Left colon (tissue), 2 donors: ENCODE measurements at regions not wholly inside any gene's neighbourhood (a gene's known extent, or its start where the extent isn't known, plus 50 kb on each side); places are given as distances from the start of the nearest gene placed in this dataset.

ENCODE experiments used
- ATAC-seq: fragments of 200-7000 bp; cut with Tn5 transposase; one replicate; pipeline ENCODE4 v1.9.1; 2020; ENCODE audit warnings: mild to moderate bottlenecking, moderate library complexity
- DNase-seq, 2 donors: peaks; one replicate each; pipeline ENCODE4 v3.0.0-alpha.2; 2020
- intact Hi-C, 2 donors: fragments of 100-400 bp; cut with DNase I in 1 of 2; cut with micrococcal nuclease in 1 of 2; formaldehyde crosslinking; loops; one replicate each; pipeline versions ENCODE4 v1.11.2 to v1.14.0; 2022; cut with DNase I, micrococcal nuclease
- donor health status: DM: no; HTN: no; CAD: no.
- donor health status: DM: yes; HTN: yes; CAD: no.

- intact Hi-C loops = no loop called here
- DNase-seq (no peak), ATAC-seq (no peak)
Measured at GRCh38 chr14:83207550-83207949, 1673.9 kb upstream of the SEL1L start.

- no peak for ATAC-seq
- no peak for DNase-seq
- intact Hi-C loops = no loop called here
Measured at GRCh38 chr14:83208341-83208740, 1674.7 kb upstream of the SEL1L start.

GRCh38 chr14:83217492-83217891, 1683.8 kb upstream of the SEL1L start:
- intact Hi-C loops = no loop called here
- no peak for ATAC-seq
- peak in 1 of 2 donors; percentile 6 for DNase-seq

- ATAC-seq = no peak
- intact Hi-C loops = no loop called here
- no peak for DNase-seq
Measured at GRCh38 chr14:83247924-83248639, 1714.4 kb upstream of the SEL1L start.

GRCh38 chr14:83251402-83251801, 1717.7 kb upstream of the SEL1L start:
- no peak for ATAC-seq
- intact Hi-C loops = no loop called here

GRCh38 chr14:83253870-83254269, 1720.2 kb upstream of the SEL1L start:
- no peak for ATAC-seq
- intact Hi-C loops = no loop called here

More at GRCh38 chr14:83251402-83251801, 1717.7 kb upstream of the SEL1L start:
- DNase-seq = no peak

GRCh38 chr14:83255015-83255726, 1721.5 kb upstream of the SEL1L start:
- intact Hi-C loops = no loop called here
- ATAC-seq = no peak
- DNase-seq = no peak

More at GRCh38 chr14:83253870-83254269, 1720.2 kb upstream of the SEL1L start:
- DNase-seq = no peak

GRCh38 chr14:83255727-83256090, 1722.1 kb upstream of the SEL1L start:
- no peak for DNase-seq
- ATAC-seq = no peak
- intact Hi-C loops = no loop called here

- no peak for DNase-seq
- intact Hi-C loops = no loop called here
- ATAC-seq = no peak
Measured at GRCh38 chr14:83257466-83258439, 1724.1 kb upstream of the SEL1L start.

GRCh38 chr14:83260751-83261150, 1727.1 kb upstream of the SEL1L start:
- ATAC-seq = no peak
- no peak for DNase-seq
- intact Hi-C loops = no loop called here

- intact Hi-C loops = no loop called here
- ATAC-seq = no peak
- no peak for DNase-seq
Measured at GRCh38 chr14:83269583-83269982, 1735.9 kb upstream of the SEL1L start.

- DNase-seq = no peak
- ATAC-seq = no peak
- intact Hi-C loops = no loop called here
Measured at GRCh38 chr14:83271663-83272062, 1738.0 kb upstream of the SEL1L start.

GRCh38 chr14:83280719-83281118, 1747.1 kb upstream of the SEL1L start:
- ATAC-seq = no peak
- intact Hi-C loops = no loop called here
- no peak for DNase-seq

GRCh38 chr14:83282706-83283105, 1749.1 kb upstream of the SEL1L start:
- DNase-seq (no peak), ATAC-seq (no peak)
- intact Hi-C loops = no loop called here

GRCh38 chr14:83287300-83287699, 1753.6 kb upstream of the SEL1L start:
- no peak for ATAC-seq
- intact Hi-C loops = no loop called here

GRCh38 chr14:83289390-83289789, 1755.7 kb upstream of the SEL1L start:
- no peak for DNase-seq
- ATAC-seq = no peak
- intact Hi-C loops = no loop called here

More at GRCh38 chr14:83287300-83287699, 1753.6 kb upstream of the SEL1L start:
- no peak for DNase-seq

GRCh38 chr14:83289896-83290295, 1756.2 kb upstream of the SEL1L start:
- DNase-seq = no peak
- intact Hi-C loops = no loop called here
- ATAC-seq = no peak

GRCh38 chr14:83290447-83290846, 1756.8 kb upstream of the SEL1L start:
- no peak for ATAC-seq
- DNase-seq = no peak
- intact Hi-C loops = no loop called here

- DNase-seq (no peak), ATAC-seq (no peak)
- intact Hi-C loops = no loop called here
Measured at GRCh38 chr14:83291714-83292113, 1758.1 kb upstream of the SEL1L start.
